Psoas muscle (tissue), 7 donors: ENCODE measurements at regions not wholly inside any gene's neighbourhood (a gene's known extent, or its start where the extent isn't known, plus 50 kb on each side); places are given as distances from the start of the nearest gene placed in this dataset.

Experiments
- ATAC-seq, 4 donors: fragments of 200-7000 bp; cut with Tn5 transposase; one replicate each; pipeline ENCODE4 v1.9.1; 2020; ENCODE audit warnings: moderate library complexity in 3 of 4, mild to moderate bottlenecking in 2 of 4
- DNase-seq, 2 donors: peaks; one replicate each; pipeline ENCODE4 v3.0.0-alpha.2; 2020
- H3K27ac ChIP-seq: fragments of 200-600 bp; one replicate; pipeline ENCODE4 v1.8.0; 2022
- H3K27me3 ChIP-seq, 3 donors: fragments of 200-600 bp in 1 of 3; one replicate each; pipeline versions ENCODE4 v1.6.1 to v1.8.0; 2013 to 2022; ENCODE audit warnings: low read length in 2 of 3, mild to moderate bottlenecking in 2 of 3, moderate library complexity in 1 of 3; ENCODE audit not compliant: insufficient read depth in 3 of 3
- H3K36me3 ChIP-seq, 2 donors: fragments of 200-600 bp in 1 of 2; one replicate each; pipeline versions ENCODE4 v1.6.1 to v1.8.0; 2013 to 2022; ENCODE audit warnings: low read depth in 1 of 2, mild to moderate bottlenecking in 1 of 2, moderate library complexity in 1 of 2; ENCODE audit not compliant: insufficient read depth in 1 of 2
- H3K4me1 ChIP-seq: fragments of 200-600 bp; one replicate; pipeline ENCODE4 v1.8.0; 2022
- H3K4me3 ChIP-seq: fragments of 200-600 bp; one replicate; pipeline ENCODE4 v1.8.0; 2022; ENCODE audit warnings: mild to moderate bottlenecking
- H3K9me3 ChIP-seq: fragments of 200-600 bp; one replicate; pipeline ENCODE4 v1.8.0; 2022
- CTCF ChIP-seq: fragments of 200-600 bp; IDR thresholded peaks from one replicate; pipeline ENCODE4 v1.8.0; 2022; ENCODE audit warnings: antibody characterized with exemption
- WGBS, 3 donors: extraction: QIAGEN DNeasy Blood & Tissue Kit; methylation state at CpG; one replicate each; pipeline versions ENCODE4 v1.1.6 to v1.1.7; 2013; 5-methylcytosine and 5-hydroxymethylcytosine counted together
- intact Hi-C, 2 donors: fragments of 100-400 bp; cut with DNase I; formaldehyde crosslinking; loops; one replicate each; pipeline versions ENCODE4 v1.11.0 to v1.14.2; 2022
- donor health status: healthy with polysubstance abuse.
- donor health status: DM: no; HTN: no; CAD: no; lungs with moderate emphysema.
- donor health status: Bipolar disorder and iron deficiency.
- donor health status: healthy.
- donor health status: DM: yes; HTN: yes; CAD: no.
- donor health status: DM: no; HTN: no; CAD: no.
- donor health status: DM: yes; HTN: yes; CAD: no.

- Histone ChIP-seq H3K36me3 (no peaks in the 10 kb centered on the region), H3K4me3 (no peak overlapping the region), H3K9me3 (no peaks in the 10 kb centered on the region), H3K4me1 (no peaks in the 10 kb centered on the region), H3K27me3 (no peaks in the 10 kb centered on the region), H3K27ac (no peak overlapping the region)
- ATAC-seq (no peak), DNase-seq (no peak)
- intact Hi-C loops = no loop called here
- 98 to 100% (median 100%) methylated on average over 2 of the region's 2 CpGs for WGBS, 3 donors
- no peak for TF ChIP-seq CTCF
Observed at GRCh38 chr6:113190170-113190569, 667.0 kb upstream of the MARCKS start.

GRCh38 chr6:113194090-113194489 is 663.1 kb upstream of the MARCKS start:
- Histone ChIP-seq H3K27ac (no peak overlapping the region), H3K4me1 (no peaks in the 10 kb centered on the region), H3K27me3 (no peaks in the 10 kb centered on the region), H3K36me3 (no peaks in the 10 kb centered on the region), H3K9me3 (no peaks in the 10 kb centered on the region), H3K4me3 (no peak overlapping the region)
- no peak for DNase-seq
- intact Hi-C loops = no loop called here
- ATAC-seq = no peak
- no peak for TF ChIP-seq CTCF
- 90 to 95% (median 94%) methylated on average over 2 of the region's 2 CpGs for WGBS, 3 donors

- Histone ChIP-seq H3K27me3 (no peaks in the 10 kb centered on the region), H3K4me1 (no peaks in the 10 kb centered on the region), H3K36me3 (no peaks in the 10 kb centered on the region), H3K9me3 (no peaks in the 10 kb centered on the region), H3K27ac (no peak overlapping the region), H3K4me3 (no peak overlapping the region)
- ATAC-seq (no peak), DNase-seq (no peak)
- TF ChIP-seq CTCF = no peak
- 85 to 89% (median 86%) methylated on average over 4 of the region's 4 CpGs for WGBS, 3 donors
- intact Hi-C loops = no loop called here
Observed at GRCh38 chr6:113202852-113203714, 654.1 kb upstream of the MARCKS start.

DNA sequence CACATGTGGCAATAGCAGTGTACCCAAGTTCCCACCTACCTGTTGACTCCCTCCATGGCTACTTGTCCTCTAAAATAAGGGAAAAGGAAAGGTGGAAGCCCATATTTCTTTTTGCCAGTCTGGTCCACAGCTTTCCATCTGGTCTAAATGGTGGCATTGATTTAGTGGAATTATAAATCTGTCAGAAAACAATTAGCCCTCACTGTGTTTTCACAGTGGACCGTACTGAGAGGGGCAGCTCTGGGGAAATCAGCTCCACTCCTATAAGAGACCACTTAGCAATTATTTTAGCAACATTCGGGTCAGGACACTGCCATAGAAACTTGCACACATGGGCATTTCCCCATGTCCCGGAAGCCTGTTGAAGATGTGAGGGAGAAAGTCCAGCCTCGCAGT is 653.4 kb upstream of the MARCKS start:
- 84 to 95% (median 89%) methylated on average over 4 of the region's 4 CpGs for WGBS, 3 donors
- Histone ChIP-seq H3K27ac (no peak overlapping the region), H3K27me3 (no peaks in the 10 kb centered on the region), H3K4me1 (no peaks in the 10 kb centered on the region), H3K9me3 (no peaks in the 10 kb centered on the region), H3K36me3 (no peaks in the 10 kb centered on the region), H3K4me3 (no peak overlapping the region)
- intact Hi-C loops = no loop called here
- ATAC-seq (no peak), DNase-seq (no peak)
- TF ChIP-seq CTCF = no peak

DNA sequence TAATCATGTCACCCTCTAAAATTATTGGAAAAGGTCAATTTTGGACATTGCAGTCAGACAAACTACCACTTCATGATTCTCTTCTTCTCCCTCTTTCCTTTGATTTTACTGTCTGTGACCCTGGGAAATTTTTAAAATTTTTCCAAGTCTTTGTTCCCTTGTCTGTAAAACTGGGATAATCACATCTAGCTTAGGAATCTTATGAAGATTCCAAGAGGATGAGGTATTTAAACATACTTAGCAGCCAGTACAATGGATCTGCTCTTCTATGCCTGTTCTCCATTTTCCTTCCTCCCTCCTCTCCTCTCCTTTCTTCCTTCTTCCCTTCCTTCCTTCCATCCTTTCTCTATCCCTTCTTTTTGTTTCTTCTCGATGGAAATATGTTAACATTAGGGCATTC is 651.6 kb upstream of the MARCKS start:
- WGBS, 3 donors = 76 to 89% (median 78%) methylated on average over 1 of the region's 1 CpG

More for the DNA sequence above, 651.6 kb upstream of the MARCKS start:
- no peak overlapping the region for H3K4me3 ChIP-seq
- ATAC-seq (no peak), DNase-seq (no peak)
- no peaks in the 10 kb centered on the region for H3K4me1 ChIP-seq
- H3K27ac ChIP-seq = no peak overlapping the region
- no peaks in the 10 kb centered on the region for H3K36me3 ChIP-seq
- no peak for TF ChIP-seq CTCF
- intact Hi-C loops = no loop called here
- no peaks in the 10 kb centered on the region for H3K9me3 ChIP-seq
- no peaks in the 10 kb centered on the region for H3K27me3 ChIP-seq
